Cardiac muscle cell (in vitro differentiated cells and primary cell): ENCODE measurements at regions not wholly inside any gene's neighbourhood (a gene's known extent, or its start where the extent isn't known, plus 50 kb on each side); places are given as distances from the start of the nearest gene placed in this dataset.

Source experiments
- DNase-seq, 2 donors: peaks; one replicate each; pipeline versions ENCODE4 v3.0.0 to v3.0.0-alpha.2; 2010 to 2017; ENCODE audit warnings: low read depth in 1 of 2, low spot score in 1 of 2
- H3K27ac ChIP-seq: fragments of 200-600 bp; sonication (generic); 2 replicates; pipeline ENCODE4 v1.5.1; 2016
- H3K27me3 ChIP-seq: fragments of 200-600 bp; sonication (generic); 2 replicates; pipeline ENCODE4 v1.6.0; 2016; ENCODE audit warnings: control low read depth
- H3K36me3 ChIP-seq: fragments of 200-600 bp; sonication (generic); 2 replicates; pipeline ENCODE4 v1.5.1; 2016; ENCODE audit warnings: control low read depth
- H3K4me1 ChIP-seq: fragments of 200-600 bp; sonication (generic); 2 replicates; pipeline ENCODE4 v1.8.1; 2017; ENCODE audit warnings: low read depth, mild to moderate bottlenecking, mixed run types
- H3K4me3 ChIP-seq: fragments of 200-600 bp; sonication (generic); 2 replicates; pipeline ENCODE4 v1.5.1; 2016; ENCODE audit warnings: mild to moderate bottlenecking
- H3K9me3 ChIP-seq: fragments of 200-600 bp; sonication (generic); 2 replicates; pipeline ENCODE4 v1.5.1; 2017; ENCODE audit warnings: low read depth, mild to moderate bottlenecking, control low read depth
- CTCF ChIP-seq: IDR thresholded peaks from 2 replicates; pipeline ENCODE4 v1.5.1; 2012; ENCODE audit warnings: low read depth, mild to moderate bottlenecking, low read length

- no peak for TF ChIP-seq CTCF
- H3K27ac ChIP-seq = no peak overlapping the region
- H3K9me3 ChIP-seq = no peaks in the 10 kb centered on the region
- H3K4me1 ChIP-seq = no peaks in the 10 kb centered on the region
- no peaks in the 10 kb centered on the region for H3K36me3 ChIP-seq
- DNase-seq = no peak
- H3K4me3 ChIP-seq = no peak overlapping the region
- no peaks in the 10 kb centered on the region for H3K27me3 ChIP-seq
These were observed 211.8 kb upstream of the ZNF536 start for GRCh38 chr19:30160426-30160825.

- H3K9me3 ChIP-seq = no peaks in the 10 kb centered on the region
- no peak overlapping the region for H3K27ac ChIP-seq
- no peaks in the 10 kb centered on the region for H3K36me3 ChIP-seq
- no peak overlapping the region for H3K4me3 ChIP-seq
- no peaks in the 10 kb centered on the region for H3K27me3 ChIP-seq
- no peaks in the 10 kb centered on the region for H3K4me1 ChIP-seq
- DNase-seq = no peak
- TF ChIP-seq CTCF = no peak
These were observed 211.0 kb upstream of the ZNF536 start for GRCh38 chr19:30161021-30161655.

- Histone ChIP-seq H3K9me3 (no peaks in the 10 kb centered on the region), H3K27me3 (no peaks in the 10 kb centered on the region), H3K4me3 (no peak overlapping the region), H3K4me1 (no peaks in the 10 kb centered on the region), H3K36me3 (no peaks in the 10 kb centered on the region), H3K27ac (no peak overlapping the region)
- no peak for TF ChIP-seq CTCF
- no peak for DNase-seq
These were observed 210.4 kb upstream of the ZNF536 start for GRCh38 chr19:30161770-30162169.

GRCh38 chr19:30162718-30163117, 209.5 kb upstream of the ZNF536 start:
- Histone ChIP-seq H3K27me3 (no peaks in the 10 kb centered on the region), H3K4me1 (no peaks in the 10 kb centered on the region), H3K9me3 (no peaks in the 10 kb centered on the region), H3K36me3 (no peaks in the 10 kb centered on the region), H3K27ac (no peak overlapping the region), H3K4me3 (no peak overlapping the region)
- TF ChIP-seq CTCF = no peak
- DNase-seq = no peak

GRCh38 chr19:30163663-30164062, 208.5 kb upstream of the ZNF536 start:
- Histone ChIP-seq H3K4me1 (no peaks in the 10 kb centered on the region), H3K27ac (no peak overlapping the region), H3K4me3 (no peak overlapping the region), H3K36me3 (no peaks in the 10 kb centered on the region), H3K9me3 (no peaks in the 10 kb centered on the region), H3K27me3 (no peaks in the 10 kb centered on the region)
- no peak for DNase-seq
- TF ChIP-seq CTCF = no peak
